Activated B cell treated with CpG ODN at 0.5 μM for 24 hours (primary cell): ENCODE measurements at regions not wholly inside any gene's neighbourhood (a gene's known extent, or its start where the extent isn't known, plus 50 kb on each side); places are given as distances from the start of the nearest gene placed in this dataset.

Experiments used
- ATAC-seq: fragments of 200-7000 bp; cut with Tn5 transposase; one replicate; pipeline ENCODE4 v1.10.0; 2021; ENCODE audit warnings: low read depth, mild to moderate bottlenecking, moderate library complexity
- CTCF ChIA-PET: fragments of 350-600 bp; sonication (Branson Sonifier 250); formaldehyde crosslinking; loops from one replicate; lab custom pipeline; 2021; ENCODE audit warnings: antibody characterized with exemption; lab: Charles Lee
- POLR2A ChIA-PET: fragments of 350-600 bp; sonication (Branson Sonifier 250); formaldehyde crosslinking; loops from one replicate; lab custom pipeline; 2021; ENCODE audit warnings: antibody characterized with exemption; lab: Charles Lee
- DNase-seq: peaks from one replicate; pipeline ENCODE4 v3.0.0; 2022
- H3K27ac Mint-ChIP-seq: one replicate; pipeline ENCODE4 v1.8.0; 2020; ENCODE audit warnings: mixed read lengths
- H3K27me3 Mint-ChIP-seq: one replicate; pipeline ENCODE4 v1.8.0; 2021; ENCODE audit warnings: mixed read lengths
- H3K36me3 Mint-ChIP-seq: one replicate; pipeline ENCODE4 v1.8.0; 2021; ENCODE audit warnings: low read depth, mixed read lengths
- H3K4me1 Mint-ChIP-seq: one replicate; pipeline ENCODE4 v1.8.0; 2021; ENCODE audit warnings: mixed read lengths
- H3K4me3 Mint-ChIP-seq: one replicate; pipeline ENCODE4 v1.8.0; 2020; ENCODE audit warnings: mild to moderate bottlenecking, mixed read lengths
- H3K9me3 Mint-ChIP-seq: one replicate; pipeline ENCODE4 v1.8.0; 2020; ENCODE audit warnings: mixed read lengths
- CTCF ChIP-seq: fragments of 200-600 bp; IDR thresholded peaks from one replicate; pipeline ENCODE4 v1.8.0; 2022; ENCODE audit warnings: antibody characterized with exemption, mild to moderate bottlenecking
- intact Hi-C: fragments of 100-400 bp; cut with micrococcal nuclease; formaldehyde crosslinking; loops from one replicate; pipeline ENCODE4 v1.15.1; 2024

- peaks cover 4% of the 10 kb centered on the region for H3K9me3 Mint-ChIP-seq
- H3K36me3 Mint-ChIP-seq = no peaks in the 10 kb centered on the region
- CTCF ChIA-PET = no interaction called here
- DNase-seq (no peak), ATAC-seq (no peak)
- intact Hi-C loops = no loop called here
- H3K4me3 Mint-ChIP-seq = no peak overlapping the region
- TF ChIP-seq CTCF = no peak
- H3K27ac Mint-ChIP-seq = no peak overlapping the region
- POLR2A ChIA-PET = no interaction called here
- peaks cover 12% of the 10 kb centered on the region for H3K27me3 Mint-ChIP-seq
- H3K4me1 Mint-ChIP-seq = no peaks in the 10 kb centered on the region
Measured at GRCh38 chr12:107219301-107219700, 126.0 kb upstream of the CRY1 start.

GRCh38 chr12:107221913-107222312 lies 128.6 kb upstream of the CRY1 start:
- DNase-seq (no peak), ATAC-seq (no peak)
- H3K9me3 Mint-ChIP-seq = peaks cover 4% of the 10 kb centered on the region
- no peaks in the 10 kb centered on the region for H3K4me1 Mint-ChIP-seq
- ChIA-PET POLR2A (no interaction called here), CTCF (no interaction called here)
- TF ChIP-seq CTCF = no peak
- H3K4me3 Mint-ChIP-seq = no peak overlapping the region
- intact Hi-C loops = no loop called here
- H3K36me3 Mint-ChIP-seq = no peaks in the 10 kb centered on the region
- no peak overlapping the region for H3K27ac Mint-ChIP-seq
- peaks cover 12% of the 10 kb centered on the region for H3K27me3 Mint-ChIP-seq

- ATAC-seq = no peak
- Mint-ChIP-seq H3K4me1 (no peaks in the 10 kb centered on the region), H3K36me3 (no peaks in the 10 kb centered on the region), H3K9me3 (no peaks in the 10 kb centered on the region), H3K27me3 (peaks cover 12% of the 10 kb centered on the region), H3K4me3 (no peak overlapping the region), H3K27ac (no peak overlapping the region)
- no peak for TF ChIP-seq CTCF
- no peak for DNase-seq
- ChIA-PET POLR2A (interaction anchor here (0.7 kb wide), 1 partner anchor 816 kb away, joined by 8 read pairs; no protein-coding TSS in a partner anchor), CTCF (no interaction called here)
- intact Hi-C loops = no loop called here
Measured at GRCh38 chr12:107223821-107224220, 130.5 kb upstream of the CRY1 start.

- no peak for DNase-seq
- Mint-ChIP-seq H3K27me3 (peaks cover 8% of the 10 kb centered on the region), H3K4me1 (no peaks in the 10 kb centered on the region), H3K4me3 (no peak overlapping the region), H3K27ac (no peak overlapping the region), H3K9me3 (no peaks in the 10 kb centered on the region), H3K36me3 (no peaks in the 10 kb centered on the region)
- intact Hi-C loops = no loop called here
- ATAC-seq = no peak
- no peak for TF ChIP-seq CTCF
- POLR2A ChIA-PET = interaction anchor here (0.7 kb wide), 1 partner anchor 8 kb away, joined by 4 read pairs; no protein-coding TSS in a partner anchor
- CTCF ChIA-PET = no interaction called here
Measured at GRCh38 chr12:107225635-107226034, 132.3 kb upstream of the CRY1 start.

GRCh38 chr12:107226126-107226525 lies 132.8 kb upstream of the CRY1 start:
- ATAC-seq = no peak
- no peak for TF ChIP-seq CTCF
- Mint-ChIP-seq H3K4me1 (no peaks in the 10 kb centered on the region), H3K36me3 (no peaks in the 10 kb centered on the region), H3K4me3 (no peak overlapping the region), H3K27me3 (peaks cover 8% of the 10 kb centered on the region), H3K9me3 (no peaks in the 10 kb centered on the region), H3K27ac (no peak overlapping the region)
- intact Hi-C loops = no loop called here
- DNase-seq = no peak
- ChIA-PET POLR2A (interaction anchor here (0.7 kb wide), 1 partner anchor 9 kb away, joined by 4 read pairs; no protein-coding TSS in a partner anchor), CTCF (no interaction called here)
